Neural progenitor cell (in vitro differentiated cells): ENCODE measurements at regions not wholly inside any gene's neighbourhood (a gene's known extent, or its start where the extent isn't known, plus 50 kb on each side); places are given as distances from the start of the nearest gene placed in this dataset.

Experiments used
- DNase-seq: peaks from one replicate; pipeline ENCODE4 v3.0.0-alpha.2; 2016; ENCODE audit warnings: low spot score
- H2AFZ ChIP-seq: fragments of 200-600 bp; sonication (generic); replicated peaks from 2 replicates; pipeline ENCODE4 v1.6.1; 2016; ENCODE audit warnings: antibody characterized with exemption
- H3F3A ChIP-seq: fragments of 200-600 bp; sonication (generic); 2 replicates; pipeline ENCODE4 v1.6.1; 2016; ENCODE audit warnings: antibody characterized with exemption, low read depth
- H3K27ac ChIP-seq: fragments of 200-600 bp; sonication (generic); 2 replicates; pipeline ENCODE4 v1.5.1; 2016; ENCODE audit warnings: mild to moderate bottlenecking
- H3K27me3 ChIP-seq: fragments of 200-600 bp; sonication (generic); 2 replicates; pipeline ENCODE4 v1.6.1; 2016; ENCODE audit warnings: mild to moderate bottlenecking, moderate library complexity
- H3K36me3 ChIP-seq: fragments of 200-600 bp; sonication (generic); 2 replicates; pipeline ENCODE4 v1.5.1; 2016
- H3K4me1 ChIP-seq: fragments of 200-600 bp; sonication (generic); 2 replicates; pipeline ENCODE4 v1.6.1; 2016; ENCODE audit warnings: mixed run types
- H3K4me2 ChIP-seq: fragments of 200-600 bp; sonication (generic); 2 replicates; pipeline ENCODE4 v1.6.1; 2016
- H3K4me3 ChIP-seq: fragments of 200-600 bp; sonication (generic); 2 replicates; pipeline ENCODE4 v1.5.1; 2016
- H3K79me2 ChIP-seq: fragments of 200-600 bp; sonication (generic); 2 replicates; pipeline ENCODE4 v1.6.1; 2016; ENCODE audit warnings: low read depth
- H3K9ac ChIP-seq: fragments of 200-600 bp; sonication (generic); 2 replicates; pipeline ENCODE4 v1.6.1; 2016
- H3K9me3 ChIP-seq: fragments of 200-600 bp; sonication (generic); 2 replicates; pipeline ENCODE4 v1.5.1; 2016; ENCODE audit warnings: low read depth
- H4K20me1 ChIP-seq: fragments of 200-600 bp; sonication (generic); 2 replicates; pipeline ENCODE4 v1.6.1; 2016; ENCODE audit warnings: low read depth
- H3K27ac Mint-ChIP-seq: 3 replicates; pipeline ENCODE4 v1.8.0; 2021; ENCODE audit warnings: mixed read lengths
- H3K27me3 Mint-ChIP-seq: 2 replicates; pipeline ENCODE4 v1.8.0; 2022; ENCODE audit warnings: low read depth, mild to moderate bottlenecking, inconsistent platforms, moderate library complexity, mixed read lengths; ENCODE audit not compliant: insufficient read depth
- H3K36me3 Mint-ChIP-seq: 3 replicates; pipeline ENCODE4 v1.8.0; 2021; ENCODE audit warnings: mixed read lengths
- H3K4me1 Mint-ChIP-seq: 3 replicates; pipeline ENCODE4 v1.8.0; 2021; ENCODE audit warnings: mixed read lengths
- H3K4me3 Mint-ChIP-seq: 3 replicates; pipeline ENCODE4 v1.8.0; 2021; ENCODE audit warnings: mild to moderate bottlenecking, moderate library complexity, mixed read lengths
- H3K9me3 Mint-ChIP-seq: 3 replicates; pipeline ENCODE4 v1.8.0; 2020; ENCODE audit warnings: mixed read lengths
- CTCF ChIP-seq: fragments of 200-600 bp; sonication (generic); IDR thresholded peaks from 2 replicates; pipeline ENCODE4 v1.5.1; 2017; ENCODE audit warnings: antibody characterized with exemption, mild to moderate bottlenecking
- EZH2 ChIP-seq: fragments of 200-600 bp; sonication (generic); IDR thresholded peaks from 2 replicates; pipeline ENCODE4 v1.6.1; 2017; ENCODE audit warnings: antibody characterized with exemption, mild to moderate bottlenecking, moderate library complexity
- EZH2phosphoT487 ChIP-seq: fragments of 200-600 bp; sonication (generic); IDR thresholded peaks from 2 replicates; pipeline ENCODE4 v1.6.1; 2017; ENCODE audit warnings: antibody characterized with exemption

- no peaks in the 10 kb centered on the region for H3K36me3 ChIP-seq
Measured at GRCh38 chr13:80716610-80717081, 375.7 kb upstream of the SPRY2 start.

GRCh38 chr13:80712026-80712425 is 371.1 kb upstream of the SPRY2 start:
- DNase-seq = no peak
- Mint-ChIP-seq H3K9me3 (peaks cover 28% of the 10 kb centered on the region), H3K36me3 (peaks cover 4% of the 10 kb centered on the region), H3K27me3 (no peaks in the 10 kb centered on the region), H3K4me1 (peaks cover 12% of the 10 kb centered on the region), H3K4me3 (no peak overlapping the region), H3K27ac (no peak overlapping the region)
- no peak overlapping the region for H3K27ac ChIP-seq
- H4K20me1 ChIP-seq = no peaks in the 10 kb centered on the region
- no peak overlapping the region for H3K4me3 ChIP-seq
- no peaks in the 10 kb centered on the region for H3F3A ChIP-seq
- no peaks in the 10 kb centered on the region for H3K27me3 ChIP-seq
- H3K9ac ChIP-seq = no peak overlapping the region
- TF ChIP-seq CTCF (no peak), EZH2phosphoT487 (no peak)
- H3K9me3 ChIP-seq = no peaks in the 10 kb centered on the region
- H3K79me2 ChIP-seq = no peaks in the 10 kb centered on the region
- H3K4me2 ChIP-seq = no peak overlapping the region
- no peaks in the 10 kb centered on the region for H3K36me3 ChIP-seq
- peaks cover 8% of the 10 kb centered on the region for H3K4me1 ChIP-seq
- H2AFZ ChIP-seq = no peak overlapping the region

More at GRCh38 chr13:80716610-80717081, 375.7 kb upstream of the SPRY2 start:
- no peak overlapping the region for H3K4me3 ChIP-seq
- H3K9me3 Mint-ChIP-seq = peaks cover 18% of the 10 kb centered on the region
- H3K36me3 Mint-ChIP-seq = peaks cover 4% of the 10 kb centered on the region
- no peak overlapping the region for H3K4me2 ChIP-seq
- peaks cover 22% of the 10 kb centered on the region for H3K4me1 ChIP-seq
- H3K27ac ChIP-seq = no peak overlapping the region
- H2AFZ ChIP-seq = no peak overlapping the region
- H3K79me2 ChIP-seq = no peaks in the 10 kb centered on the region
- H3K4me3 Mint-ChIP-seq = no peak overlapping the region
- H3K9me3 ChIP-seq = no peaks in the 10 kb centered on the region
- no peak for DNase-seq
- peak overlapping the region; percentile 89 for H3K27ac Mint-ChIP-seq
- no peak for TF ChIP-seq CTCF
- TF ChIP-seq EZH2 = no peak
- TF ChIP-seq EZH2phosphoT487 = no peak
- peaks cover 21% of the 10 kb centered on the region for H3K4me1 Mint-ChIP-seq
- no peaks in the 10 kb centered on the region for H4K20me1 ChIP-seq
- H3K27me3 ChIP-seq = no peaks in the 10 kb centered on the region
- H3K9ac ChIP-seq = no peak overlapping the region
- no peaks in the 10 kb centered on the region for H3F3A ChIP-seq
- H3K27me3 Mint-ChIP-seq = no peaks in the 10 kb centered on the region

GRCh38 chr13:80708791-80709190 is 367.9 kb upstream of the SPRY2 start:
- no peak for DNase-seq
- Histone ChIP-seq H3K9me3 (no peaks in the 10 kb centered on the region), H3K4me3 (no peak overlapping the region), H2AFZ (no peak overlapping the region), H3K4me1 (no peaks in the 10 kb centered on the region), H3F3A (no peaks in the 10 kb centered on the region), H4K20me1 (no peaks in the 10 kb centered on the region), H3K27me3 (no peaks in the 10 kb centered on the region), H3K9ac (no peak overlapping the region), H3K27ac (no peak overlapping the region), H3K4me2 (no peak overlapping the region), H3K79me2 (no peaks in the 10 kb centered on the region), H3K36me3 (no peaks in the 10 kb centered on the region)
- H3K9me3 Mint-ChIP-seq = peaks cover 28% of the 10 kb centered on the region
- no peak for TF ChIP-seq EZH2
- TF ChIP-seq EZH2phosphoT487 = no peak
- no peak for TF ChIP-seq CTCF
- H3K4me3 Mint-ChIP-seq = no peak overlapping the region
- no peaks in the 10 kb centered on the region for H3K4me1 Mint-ChIP-seq
- H3K36me3 Mint-ChIP-seq = peaks cover 5% of the 10 kb centered on the region
- H3K27ac Mint-ChIP-seq = no peak overlapping the region
- no peaks in the 10 kb centered on the region for H3K27me3 Mint-ChIP-seq
